Smooth muscle cell (in vitro differentiated cells): ENCODE measurements at regions not wholly inside any gene's neighbourhood (a gene's known extent, or its start where the extent isn't known, plus 50 kb on each side); places are given as distances from the start of the nearest gene placed in this dataset.

ENCODE experiments used
- DNase-seq: peaks from one replicate; lab custom pipeline; 2025; ENCODE audit not compliant: unreplicated experiment; lab: John Stamatoyannopoulos, UW
- H2AFZ ChIP-seq: fragments of 200-600 bp; sonication (generic); 2 replicates; pipeline ENCODE4 v1.6.0; 2016; ENCODE audit warnings: antibody characterized with exemption, low read depth, mild to moderate bottlenecking
- H3F3A ChIP-seq: fragments of 200-600 bp; sonication (generic); 2 replicates; pipeline ENCODE4 v1.6.0; 2017; ENCODE audit warnings: antibody characterized with exemption, low read depth
- H3K27ac ChIP-seq: fragments of 200-600 bp; sonication (generic); 2 replicates; pipeline ENCODE4 v1.5.1; 2016; ENCODE audit warnings: low read depth, mild to moderate bottlenecking
- H3K27me3 ChIP-seq: fragments of 200-600 bp; sonication (generic); 2 replicates; pipeline ENCODE4 v1.6.1; 2016; ENCODE audit warnings: low read depth, mild to moderate bottlenecking
- H3K36me3 ChIP-seq: fragments of 200-600 bp; sonication (generic); 2 replicates; pipeline ENCODE4 v1.5.1; 2016; ENCODE audit warnings: low read depth
- H3K4me1 ChIP-seq: fragments of 200-600 bp; sonication (generic); 2 replicates; pipeline ENCODE4 v1.5.1; 2016; ENCODE audit warnings: low read depth
- H3K4me2 ChIP-seq: fragments of 200-600 bp; sonication (generic); 2 replicates; pipeline ENCODE4 v1.6.0; 2016; ENCODE audit warnings: mild to moderate bottlenecking
- H3K4me3 ChIP-seq: fragments of 200-600 bp; sonication (generic); 2 replicates; pipeline ENCODE4 v1.5.1; 2016; ENCODE audit warnings: mild to moderate bottlenecking
- H3K79me2 ChIP-seq: fragments of 200-600 bp; sonication (generic); 2 replicates; pipeline ENCODE4 v1.6.0; 2016; ENCODE audit warnings: low read depth, mild to moderate bottlenecking
- H3K9ac ChIP-seq: fragments of 200-600 bp; sonication (generic); 2 replicates; pipeline ENCODE4 v1.6.0; 2016; ENCODE audit warnings: low read depth
- H3K9me3 ChIP-seq: fragments of 200-600 bp; sonication (generic); replicated peaks from 2 replicates; pipeline ENCODE4 v1.5.1; 2016; ENCODE audit warnings: low read depth
- H4K20me1 ChIP-seq: fragments of 200-600 bp; sonication (generic); 2 replicates; pipeline ENCODE4 v1.6.0; 2016; ENCODE audit warnings: low read depth
- CTCF ChIP-seq: fragments of 200-600 bp; sonication (generic); IDR thresholded peaks from 2 replicates; pipeline ENCODE4 v1.5.1; 2017; ENCODE audit warnings: borderline replicate concordance, mild to moderate bottlenecking, antibody characterized with exemption; ENCODE audit not compliant: insufficient read depth, poor library complexity, severe bottlenecking
- whole genome bisulfite sequencing: methylation state at CpG from one replicate; pipeline ENCODE4 v1.1.7; 2016; ENCODE audit warnings: low lambda C conversion rate; 5-methylcytosine and 5-hydroxymethylcytosine counted together

GRCh38 chr20:11255455-11255854 is 581.7 kb upstream of the JAG1 start:
- WGBS: 95% methylated on average over 1 of the region's 1 CpG
- no peak for DNase-seq
- Histone ChIP-seq H3K9ac (no peak overlapping the region), H3K4me3 (no peak overlapping the region), H3K4me1 (no peaks in the 10 kb centered on the region), H3K27ac (no peak overlapping the region), H3K79me2 (no peaks in the 10 kb centered on the region), H3K9me3 (no peaks in the 10 kb centered on the region), H3K4me2 (no peak overlapping the region), H2AFZ (no peak overlapping the region), H3F3A (no peaks in the 10 kb centered on the region), H3K27me3 (no peaks in the 10 kb centered on the region), H3K36me3 (no peaks in the 10 kb centered on the region), H4K20me1 (no peaks in the 10 kb centered on the region)
- no peak for TF ChIP-seq CTCF

GRCh38 chr20:11255860-11256259 is 582.1 kb upstream of the JAG1 start:
- Histone ChIP-seq H4K20me1 (no peaks in the 10 kb centered on the region), H3K4me3 (no peak overlapping the region), H3F3A (no peaks in the 10 kb centered on the region), H3K27me3 (no peaks in the 10 kb centered on the region), H3K36me3 (no peaks in the 10 kb centered on the region), H2AFZ (no peak overlapping the region), H3K4me1 (no peaks in the 10 kb centered on the region), H3K9ac (no peak overlapping the region), H3K27ac (no peak overlapping the region), H3K9me3 (no peaks in the 10 kb centered on the region), H3K4me2 (no peak overlapping the region), H3K79me2 (no peaks in the 10 kb centered on the region)
- no peak for DNase-seq
- TF ChIP-seq CTCF: no peak

GRCh38 chr20:11260611-11261010 is 586.8 kb upstream of the JAG1 start:
- Histone ChIP-seq H3K9ac (peak overlapping the region; percentile 45), H3F3A (peaks cover 10% of the 10 kb centered on the region)
- 81% methylated on average over 3 of the region's 3 CpGs for WGBS

More at GRCh38 chr20:11260611-11261010, 586.8 kb upstream of the JAG1 start:
- Histone ChIP-seq H2AFZ (no peak overlapping the region), H3K9me3 (no peaks in the 10 kb centered on the region), H3K4me3 (no peak overlapping the region), H3K36me3 (no peaks in the 10 kb centered on the region), H3K27ac (peak overlapping the region; percentile 78), H3K79me2 (no peaks in the 10 kb centered on the region), H3K4me2 (no peak overlapping the region), H3K27me3 (no peaks in the 10 kb centered on the region), H3K4me1 (peaks cover 10% of the 10 kb centered on the region), H4K20me1 (no peaks in the 10 kb centered on the region)
- no peak for TF ChIP-seq CTCF
- no peak for DNase-seq
